ENCODE measurements at regions not wholly inside any gene's neighbourhood (a gene's known extent, or its start where the extent isn't known, plus 50 kb on each side); places are given as distances from the start of the nearest gene placed in this dataset.
"Not testable (repeated sequence)": the region's sequence is repeated elsewhere in the genome, so short reads cannot be mapped to it uniquely, and the experiment has no call there.

GRCh38 chr4:86482306-86483172 lies 111.6 kb upstream of the PTPN13 start:
- DNase-seq: no peak

- DNase-seq: no peak
Measured at GRCh38 chr4:86483173-86483490, 111.0 kb upstream of the PTPN13 start.

- DNase-seq: no peak
Measured at GRCh38 chr4:86483773-86484172, 110.3 kb upstream of the PTPN13 start.

GRCh38 chr4:86484241-86484640 lies 109.9 kb upstream of the PTPN13 start:
- DNase-seq: no peak

GRCh38 chr4:86487738-86488348 lies 106.3 kb upstream of the PTPN13 start:
- no peak for DNase-seq

GRCh38 chr4:86493460-86493859 lies 100.7 kb upstream of the PTPN13 start:
- no peak for DNase-seq

GRCh38 chr4:86496094-86497080 lies 97.7 kb upstream of the PTPN13 start:
- DNase-seq: peak; percentile 37

- DNase-seq: no peak
Measured at GRCh38 chr4:86497131-86497530, 97.0 kb upstream of the PTPN13 start.

GRCh38 chr4:86497980-86498862 lies 95.9 kb upstream of the PTPN13 start:
- DNase-seq: peak; percentile 44

GRCh38 chr4:86498863-86499166 lies 95.3 kb upstream of the PTPN13 start:
- DNase-seq: no peak

- DNase-seq: no peak
Measured at GRCh38 chr4:86500527-86500926, 93.6 kb upstream of the PTPN13 start.

GRCh38 chr4:86502081-86502480 lies 92.0 kb upstream of the PTPN13 start:
- DNase-seq: no peak

GRCh38 chr4:86506591-86506990 lies 87.5 kb upstream of the PTPN13 start:
- DNase-seq: no peak

- DNase-seq: no peak
Measured at GRCh38 chr4:86508436-86508835, 85.7 kb upstream of the PTPN13 start.

GRCh38 chr4:86511590-86511989 lies 82.5 kb upstream of the PTPN13 start:
- no peak for DNase-seq

- DNase-seq: no peak
Measured at GRCh38 chr4:86512631-86513030, 81.5 kb upstream of the PTPN13 start.

- DNase-seq: not testable (repeated sequence)
Measured at GRCh38 chr4:86515963-86516362, 78.2 kb upstream of the PTPN13 start.

GRCh38 chr4:86521373-86521969 lies 72.6 kb upstream of the PTPN13 start:
- DNase-seq: no peak

GRCh38 chr4:86522349-86522748 lies 71.8 kb upstream of the PTPN13 start:
- DNase-seq: no peak

- no peak for DNase-seq
Measured at GRCh38 chr4:86523333-86523732, 70.8 kb upstream of the PTPN13 start.

GRCh38 chr4:86527713-86528112 lies 66.4 kb upstream of the PTPN13 start:
- DNase-seq: not testable (repeated sequence)

- no peak for DNase-seq
Measured at GRCh38 chr4:86529436-86529835, 64.7 kb upstream of the PTPN13 start.

Data from NCI-H1694 treated with DMSO at 0.1 percent for 48 hours (cell line).